ENCODE measurements at regions not wholly inside any gene's neighbourhood (a gene's known extent, or its start where the extent isn't known, plus 50 kb on each side); places are given as distances from the start of the nearest gene placed in this dataset.

DNA sequence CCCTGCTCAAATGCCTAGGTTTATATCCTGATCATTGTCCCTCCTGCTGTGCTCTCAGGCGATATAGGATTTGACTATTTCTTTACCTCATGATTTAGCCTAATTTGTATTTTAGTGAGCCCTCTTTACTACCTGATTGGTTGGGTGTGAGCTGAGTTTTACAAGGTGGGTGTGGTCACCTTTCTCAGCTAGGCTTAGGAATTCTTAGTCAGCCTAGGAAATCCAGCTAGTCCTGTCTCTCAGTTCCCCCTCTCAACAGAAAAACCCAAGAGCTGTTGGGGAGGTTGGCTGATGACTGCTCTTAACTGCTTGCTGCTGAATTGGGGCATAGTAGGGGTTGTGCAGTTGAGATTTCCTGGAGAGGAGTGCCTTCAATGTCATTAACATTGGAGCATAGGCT, 100.5 kb upstream of the AADAT start:
- TF ChIP-seq NFE2L2 (conservative IDR thresholded peaks at IDR 0.05; ENCODE audit: low read length) (no peak), ESRRA (IDR thresholded peaks at IDR 0.05; ENCODE audit: borderline replicate concordance, low read length) (no peak), ZNF302 (CRISPR knock-in tag; IDR thresholded peaks at IDR 0.05) (no peak), PHF8 (IDR thresholded peaks at IDR 0.05; ENCODE audit: borderline replicate concordance, low read depth) (no peak), ZSCAN20 (CRISPR knock-in tag; IDR thresholded peaks at IDR 0.05) (no peak), RARB (CRISPR knock-in tag; IDR thresholded peaks at IDR 0.05) (no peak), KDM1A (IDR thresholded peaks at IDR 0.05; ENCODE audit: low read depth) (no peak), CHD2 (IDR thresholded peaks at IDR 0.05; ENCODE audit: low read length, partially characterized antibody) (no peak), GATA3 (IDR thresholded peaks at IDR 0.05; ENCODE audit: borderline replicate concordance) (no peak), TFCP2L1 (CRISPR knock-in tag; IDR thresholded peaks at IDR 0.05) (no peak), KDM5A (IDR thresholded peaks at IDR 0.05) (no peak), MAZ (IDR thresholded peaks at IDR 0.05; ENCODE audit: borderline replicate concordance, low read depth, low read length) (no peak), MAFK (IDR thresholded peaks at IDR 0.05; ENCODE audit: partially characterized antibody) (no peak), CBX8 (IDR thresholded peaks at IDR 0.05) (no peak), EHMT2 (IDR thresholded peaks at IDR 0.05; ENCODE audit: low read depth) (no peak)
- TF ChIP-seq, protein P1, sequence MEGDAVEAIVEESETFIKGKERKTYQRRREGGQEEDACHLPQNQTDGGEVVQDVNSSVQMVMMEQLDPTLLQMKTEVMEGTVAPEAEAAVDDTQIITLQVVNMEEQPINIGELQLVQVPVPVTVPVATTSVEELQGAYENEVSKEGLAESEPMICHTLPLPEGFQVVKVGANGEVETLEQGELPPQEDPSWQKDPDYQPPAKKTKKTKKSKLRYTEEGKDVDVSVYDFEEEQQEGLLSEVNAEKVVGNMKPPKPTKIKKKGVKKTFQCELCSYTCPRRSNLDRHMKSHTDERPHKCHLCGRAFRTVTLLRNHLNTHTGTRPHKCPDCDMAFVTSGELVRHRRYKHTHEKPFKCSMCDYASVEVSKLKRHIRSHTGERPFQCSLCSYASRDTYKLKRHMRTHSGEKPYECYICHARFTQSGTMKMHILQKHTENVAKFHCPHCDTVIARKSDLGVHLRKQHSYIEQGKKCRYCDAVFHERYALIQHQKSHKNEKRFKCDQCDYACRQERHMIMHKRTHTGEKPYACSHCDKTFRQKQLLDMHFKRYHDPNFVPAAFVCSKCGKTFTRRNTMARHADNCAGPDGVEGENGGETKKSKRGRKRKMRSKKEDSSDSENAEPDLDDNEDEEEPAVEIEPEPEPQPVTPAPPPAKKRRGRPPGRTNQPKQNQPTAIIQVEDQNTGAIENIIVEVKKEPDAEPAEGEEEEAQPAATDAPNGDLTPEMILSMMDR (IDR thresholded peaks at IDR 0.05): no peak
- TF ChIP-seq, protein P2, sequence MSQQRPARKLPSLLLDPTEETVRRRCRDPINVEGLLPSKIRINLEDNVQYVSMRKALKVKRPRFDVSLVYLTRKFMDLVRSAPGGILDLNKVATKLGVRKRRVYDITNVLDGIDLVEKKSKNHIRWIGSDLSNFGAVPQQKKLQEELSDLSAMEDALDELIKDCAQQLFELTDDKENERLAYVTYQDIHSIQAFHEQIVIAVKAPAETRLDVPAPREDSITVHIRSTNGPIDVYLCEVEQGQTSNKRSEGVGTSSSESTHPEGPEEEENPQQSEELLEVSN (IDR thresholded peaks at IDR 0.05; ENCODE audit: borderline replicate concordance, low read depth): no peak
- TF ChIP-seq, protein P3, sequence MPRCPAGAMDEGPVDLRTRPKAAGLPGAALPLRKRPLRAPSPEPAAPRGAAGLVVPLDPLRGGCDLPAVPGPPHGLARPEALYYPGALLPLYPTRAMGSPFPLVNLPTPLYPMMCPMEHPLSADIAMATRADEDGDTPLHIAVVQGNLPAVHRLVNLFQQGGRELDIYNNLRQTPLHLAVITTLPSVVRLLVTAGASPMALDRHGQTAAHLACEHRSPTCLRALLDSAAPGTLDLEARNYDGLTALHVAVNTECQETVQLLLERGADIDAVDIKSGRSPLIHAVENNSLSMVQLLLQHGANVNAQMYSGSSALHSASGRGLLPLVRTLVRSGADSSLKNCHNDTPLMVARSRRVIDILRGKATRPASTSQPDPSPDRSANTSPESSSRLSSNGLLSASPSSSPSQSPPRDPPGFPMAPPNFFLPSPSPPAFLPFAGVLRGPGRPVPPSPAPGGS (IDR thresholded peaks at IDR 0.05): no peak
- ATAC-seq (no peak), FAIRE-seq (no peak), DNase-seq (ENCODE audit: low read depth in 1 of 2, low spot score in 1 of 2) (no peak)
- no peak overlapping the region for H3K4me2 ChIP-seq
- no peaks in the 10 kb centered on the region for H3K4me1 ChIP-seq
- ChIA-PET POLR2A (no interaction called here), CTCF (no interaction called here)
- H3K27ac ChIP-seq: no peak overlapping the region
- H3K9me3 ChIP-seq: no peaks in the 10 kb centered on the region
- WGBS (ENCODE audit: missing lambda C conversion rate): 38% methylated on average over 1 of the region's 1 CpG
- no peak overlapping the region for H3K4me3 ChIP-seq

DNA sequence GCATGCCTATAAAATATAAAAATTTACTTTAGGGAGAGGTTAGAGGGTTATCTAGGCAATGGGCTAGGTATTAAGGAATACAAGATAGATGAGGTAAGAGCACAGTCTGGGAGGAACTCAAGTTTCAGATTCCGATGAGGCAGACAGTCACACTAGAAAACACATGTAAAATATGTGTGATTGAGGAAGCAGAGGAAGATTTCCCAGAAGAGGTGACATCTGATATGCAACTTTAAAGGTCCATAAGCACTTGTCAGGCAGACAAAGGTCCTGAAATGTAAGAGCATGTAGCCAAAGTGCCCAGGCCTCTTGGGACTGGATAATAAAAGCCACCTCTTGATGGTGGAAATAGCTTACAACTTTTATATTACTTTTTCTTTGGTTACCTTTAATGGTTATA, 81.1 kb upstream of the AADAT start:
- whole genome bisulfite sequencing (ENCODE audit: missing lambda C conversion rate): 10% methylated on average over 1 of the region's 1 CpG
- TF ChIP-seq, protein P4, sequence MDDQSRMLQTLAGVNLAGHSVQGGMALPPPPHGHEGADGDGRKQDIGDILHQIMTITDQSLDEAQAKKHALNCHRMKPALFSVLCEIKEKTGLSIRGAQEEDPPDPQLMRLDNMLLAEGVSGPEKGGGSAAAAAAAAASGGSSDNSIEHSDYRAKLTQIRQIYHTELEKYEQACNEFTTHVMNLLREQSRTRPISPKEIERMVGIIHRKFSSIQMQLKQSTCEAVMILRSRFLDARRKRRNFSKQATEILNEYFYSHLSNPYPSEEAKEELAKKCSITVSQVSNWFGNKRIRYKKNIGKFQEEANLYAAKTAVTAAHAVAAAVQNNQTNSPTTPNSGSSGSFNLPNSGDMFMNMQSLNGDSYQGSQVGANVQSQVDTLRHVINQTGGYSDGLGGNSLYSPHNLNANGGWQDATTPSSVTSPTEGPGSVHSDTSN (IDR thresholded peaks at IDR 0.05): no peak
- TF ChIP-seq, protein P5, sequence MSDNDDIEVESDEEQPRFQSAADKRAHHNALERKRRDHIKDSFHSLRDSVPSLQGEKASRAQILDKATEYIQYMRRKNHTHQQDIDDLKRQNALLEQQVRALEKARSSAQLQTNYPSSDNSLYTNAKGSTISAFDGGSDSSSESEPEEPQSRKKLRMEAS (IDR thresholded peaks at IDR 0.05): no peak
- TF ChIP-seq NFE2L2 (conservative IDR thresholded peaks at IDR 0.05; ENCODE audit: low read length) (no peak), HOXB13 (CRISPR knock-in tag; IDR thresholded peaks at IDR 0.05; ENCODE audit: low read depth) (no peak), TP53 (CRISPR knock-in tag; IDR thresholded peaks at IDR 0.05) (no peak), CBX8 (IDR thresholded peaks at IDR 0.05) (no peak), CHD2 (IDR thresholded peaks at IDR 0.05; ENCODE audit: low read length, partially characterized antibody) (no peak)
- TF ChIP-seq, protein P6, sequence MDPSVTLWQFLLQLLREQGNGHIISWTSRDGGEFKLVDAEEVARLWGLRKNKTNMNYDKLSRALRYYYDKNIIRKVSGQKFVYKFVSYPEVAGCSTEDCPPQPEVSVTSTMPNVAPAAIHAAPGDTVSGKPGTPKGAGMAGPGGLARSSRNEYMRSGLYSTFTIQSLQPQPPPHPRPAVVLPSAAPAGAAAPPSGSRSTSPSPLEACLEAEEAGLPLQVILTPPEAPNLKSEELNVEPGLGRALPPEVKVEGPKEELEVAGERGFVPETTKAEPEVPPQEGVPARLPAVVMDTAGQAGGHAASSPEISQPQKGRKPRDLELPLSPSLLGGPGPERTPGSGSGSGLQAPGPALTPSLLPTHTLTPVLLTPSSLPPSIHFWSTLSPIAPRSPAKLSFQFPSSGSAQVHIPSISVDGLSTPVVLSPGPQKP (IDR thresholded peaks at IDR 0.05; ENCODE audit: low read depth, low read length): no peak
- no peak for FAIRE-seq
- ChIA-PET CTCF (no interaction called here), POLR2A (no interaction called here)
- Histone ChIP-seq H3K4me1 (no peaks in the 10 kb centered on the region), H3K4me2 (no peak overlapping the region), H3K9me3 (no peaks in the 10 kb centered on the region), H3K27ac (no peak overlapping the region), H3K4me3 (no peak overlapping the region)
- DNase-seq (ENCODE audit: low read depth in 1 of 2, low spot score in 1 of 2): no peak
- ATAC-seq: no peak

Data from A549 (cell line).